ENCODE measurements at regions not wholly inside any gene's neighbourhood (a gene's known extent, or its start where the extent isn't known, plus 50 kb on each side); places are given as distances from the start of the nearest gene placed in this dataset.

DNA sequence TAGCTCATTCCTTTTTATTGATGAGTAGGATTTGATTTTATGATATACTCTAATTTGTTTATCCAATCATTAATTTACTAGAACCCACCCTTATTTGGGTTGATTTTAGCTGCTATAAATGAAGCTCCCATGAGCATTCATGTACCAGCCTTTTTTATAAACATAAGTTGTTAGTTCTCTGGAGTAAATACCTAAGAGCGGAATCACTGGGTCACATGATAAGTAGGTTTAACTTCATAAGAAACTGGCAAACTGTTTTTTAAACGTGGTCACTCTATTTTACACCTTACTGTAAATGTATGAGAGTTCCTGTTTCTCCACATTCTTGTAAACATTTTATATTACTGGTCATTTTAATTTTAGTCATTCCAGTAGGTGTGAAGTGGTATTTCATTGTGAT is 364.6 kb downstream of the NPR3 start:
- Histone ChIP-seq H3K27ac (no peak overlapping the region), H3K9me3 (no peaks in the 10 kb centered on the region), H3K4me1 (no peaks in the 10 kb centered on the region), H3K27me3 (no peaks in the 10 kb centered on the region), H3K4me3 (no peak overlapping the region), H3K36me3 (no peaks in the 10 kb centered on the region)
- intact Hi-C loops (cut with DNase I; ENCODE audit: low total_unique reads), result no loop called here
- no peak for DNase-seq
- 44 to 59% (median 58%) methylated on average over 2 of the region's 2 CpGs for WGBS, 5 donors
- TF ChIP-seq POLR2AphosphoS5 (IDR thresholded peaks at IDR 0.05), result no peak
- no peak for TF ChIP-seq EP300 (IDR thresholded peaks at IDR 0.05)
- TF ChIP-seq, protein P1, sequence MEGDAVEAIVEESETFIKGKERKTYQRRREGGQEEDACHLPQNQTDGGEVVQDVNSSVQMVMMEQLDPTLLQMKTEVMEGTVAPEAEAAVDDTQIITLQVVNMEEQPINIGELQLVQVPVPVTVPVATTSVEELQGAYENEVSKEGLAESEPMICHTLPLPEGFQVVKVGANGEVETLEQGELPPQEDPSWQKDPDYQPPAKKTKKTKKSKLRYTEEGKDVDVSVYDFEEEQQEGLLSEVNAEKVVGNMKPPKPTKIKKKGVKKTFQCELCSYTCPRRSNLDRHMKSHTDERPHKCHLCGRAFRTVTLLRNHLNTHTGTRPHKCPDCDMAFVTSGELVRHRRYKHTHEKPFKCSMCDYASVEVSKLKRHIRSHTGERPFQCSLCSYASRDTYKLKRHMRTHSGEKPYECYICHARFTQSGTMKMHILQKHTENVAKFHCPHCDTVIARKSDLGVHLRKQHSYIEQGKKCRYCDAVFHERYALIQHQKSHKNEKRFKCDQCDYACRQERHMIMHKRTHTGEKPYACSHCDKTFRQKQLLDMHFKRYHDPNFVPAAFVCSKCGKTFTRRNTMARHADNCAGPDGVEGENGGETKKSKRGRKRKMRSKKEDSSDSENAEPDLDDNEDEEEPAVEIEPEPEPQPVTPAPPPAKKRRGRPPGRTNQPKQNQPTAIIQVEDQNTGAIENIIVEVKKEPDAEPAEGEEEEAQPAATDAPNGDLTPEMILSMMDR (IDR thresholded peaks at IDR 0.05), result no peak
- no peak for TF ChIP-seq POLR2A (IDR thresholded peaks at IDR 0.05)

DNA sequence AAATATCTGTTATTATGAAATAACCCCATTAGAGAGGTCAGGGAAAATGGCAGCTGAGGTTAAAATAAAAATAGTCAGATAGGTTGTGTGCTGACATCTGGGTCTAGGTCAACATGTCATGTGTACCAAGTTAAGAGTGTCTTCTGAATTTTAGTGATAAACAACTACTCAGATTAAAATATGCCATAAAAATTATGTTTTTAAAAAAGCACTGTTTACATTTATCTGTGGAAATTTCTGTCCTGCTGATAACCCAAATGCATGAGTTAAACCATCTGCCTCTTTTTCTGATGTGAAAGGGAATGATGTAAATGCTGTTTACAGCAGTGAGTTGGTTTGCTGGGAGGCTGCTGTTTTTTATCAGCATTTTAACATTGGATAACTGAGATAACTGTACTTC is 361.2 kb upstream of the TARS1 start:
- peak in 1 of 2 donors; percentile 59 for DNase-seq
- Histone ChIP-seq H3K27me3 (no peaks in the 10 kb centered on the region), H3K4me3 (no peak overlapping the region), H3K36me3 (no peaks in the 10 kb centered on the region), H3K27ac (no peak overlapping the region), H3K9me3 (no peaks in the 10 kb centered on the region), H3K4me1 (no peaks in the 10 kb centered on the region)
- TF ChIP-seq, protein P1 (IDR thresholded peaks at IDR 0.05), result no peak
- TF ChIP-seq POLR2AphosphoS5 (IDR thresholded peaks at IDR 0.05) (no peak), EP300 (IDR thresholded peaks at IDR 0.05) (no peak), POLR2A (IDR thresholded peaks at IDR 0.05) (no peak)
- intact Hi-C loops (cut with DNase I; ENCODE audit: low total_unique reads), result no loop called here

DNA sequence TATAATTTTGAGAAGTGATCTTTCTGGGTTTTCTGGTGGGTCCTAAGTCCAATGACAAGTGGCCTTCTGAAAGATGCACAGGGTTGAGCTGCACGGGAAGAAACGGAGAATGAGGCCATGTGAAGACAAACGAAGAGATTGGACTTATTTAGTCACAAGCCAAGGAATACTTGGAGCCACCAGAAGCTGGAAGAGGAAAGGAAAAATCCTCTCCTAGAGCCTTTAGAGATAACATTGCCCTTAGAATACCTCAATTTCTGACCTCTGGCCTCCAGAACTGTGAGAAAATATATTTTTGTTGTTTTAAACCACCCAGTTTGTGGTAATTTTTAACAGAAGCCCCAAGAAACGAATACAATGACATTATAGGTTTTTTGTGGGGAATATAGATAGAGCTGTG is 360.5 kb upstream of the TARS1 start:
- no peak overlapping the region for H3K27ac ChIP-seq
- no peak overlapping the region for H3K4me3 ChIP-seq
- no peaks in the 10 kb centered on the region for H3K4me1 ChIP-seq
- no peaks in the 10 kb centered on the region for H3K36me3 ChIP-seq
- WGBS, 5 donors, result 66 to 72% (median 68%) methylated on average over 4 of the region's 4 CpGs
- DNase-seq, result no peak
- no peaks in the 10 kb centered on the region for H3K27me3 ChIP-seq
- intact Hi-C loops (cut with DNase I; ENCODE audit: low total_unique reads), result no loop called here
- H3K9me3 ChIP-seq, result no peaks in the 10 kb centered on the region
- TF ChIP-seq, protein P1 (IDR thresholded peaks at IDR 0.05), result no peak
- no peak for TF ChIP-seq POLR2A (IDR thresholded peaks at IDR 0.05)
- no peak for TF ChIP-seq POLR2AphosphoS5 (IDR thresholded peaks at IDR 0.05)
- no peak for TF ChIP-seq EP300 (IDR thresholded peaks at IDR 0.05)

DNA sequence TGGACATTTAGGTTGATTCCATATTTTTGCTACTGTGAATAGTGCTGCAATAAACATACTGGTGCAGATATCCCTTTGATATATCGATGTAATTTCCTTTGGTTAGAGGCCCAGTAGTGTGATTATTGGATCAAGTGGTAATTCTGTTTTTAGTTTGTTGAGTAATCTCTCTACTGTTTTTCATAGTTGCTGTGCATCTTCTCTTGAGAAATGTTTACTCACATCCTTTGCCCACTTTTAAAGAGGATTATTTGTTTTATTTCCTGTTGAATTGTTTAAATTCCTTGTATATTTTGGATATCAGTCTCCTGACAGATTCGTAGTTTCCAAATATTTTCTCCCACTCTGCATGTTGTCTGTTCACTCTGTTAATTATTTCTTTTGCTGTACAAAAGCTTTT is 352.6 kb upstream of the TARS1 start:
- intact Hi-C loops (cut with DNase I; ENCODE audit: low total_unique reads), result no loop called here
- no peaks in the 10 kb centered on the region for H3K9me3 ChIP-seq
- TF ChIP-seq EP300 (IDR thresholded peaks at IDR 0.05) (no peak), POLR2AphosphoS5 (IDR thresholded peaks at IDR 0.05) (no peak), POLR2A (IDR thresholded peaks at IDR 0.05) (no peak)
- TF ChIP-seq, protein P1 (IDR thresholded peaks at IDR 0.05), result no peak

More for the DNA sequence above, 352.6 kb upstream of the TARS1 start:
- Histone ChIP-seq H3K27ac (no peak overlapping the region), H3K4me3 (no peak overlapping the region), H3K36me3 (no peaks in the 10 kb centered on the region), H3K4me1 (no peaks in the 10 kb centered on the region), H3K27me3 (no peaks in the 10 kb centered on the region)
- DNase-seq, result no peak
- 48 to 64% (median 57%) methylated on average over 2 of the region's 2 CpGs for WGBS, 5 donors

Data from stomach (tissue), 8 donors.